ENCODE measurements at regions not wholly inside any gene's neighbourhood (a gene's known extent, or its start where the extent isn't known, plus 50 kb on each side); places are given as distances from the start of the nearest gene placed in this dataset.

DNA sequence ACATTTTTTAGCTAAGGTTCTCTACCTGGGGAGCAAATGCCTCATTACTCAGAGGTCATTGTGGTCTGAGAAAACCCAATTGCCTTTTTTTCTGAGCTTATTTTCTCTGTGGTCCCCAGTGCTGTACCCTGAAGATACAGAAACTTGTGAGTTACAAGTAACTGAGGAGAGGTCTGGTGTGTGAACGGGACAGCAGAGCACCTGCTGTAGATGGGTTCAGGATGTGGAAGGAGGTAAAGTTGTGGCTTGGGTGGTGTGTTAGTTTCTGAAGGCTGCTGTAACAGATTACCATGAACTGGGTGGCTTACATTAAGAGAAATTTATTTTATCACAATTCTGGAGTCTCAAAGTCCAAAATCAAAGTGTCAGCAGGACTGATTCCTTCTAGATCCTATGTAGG is 449.1 kb upstream of the NRP1 start:
- TF ChIP-seq POLR2A (IDR thresholded peaks at IDR 0.05), result no peak
- TF ChIP-seq, protein P1, sequence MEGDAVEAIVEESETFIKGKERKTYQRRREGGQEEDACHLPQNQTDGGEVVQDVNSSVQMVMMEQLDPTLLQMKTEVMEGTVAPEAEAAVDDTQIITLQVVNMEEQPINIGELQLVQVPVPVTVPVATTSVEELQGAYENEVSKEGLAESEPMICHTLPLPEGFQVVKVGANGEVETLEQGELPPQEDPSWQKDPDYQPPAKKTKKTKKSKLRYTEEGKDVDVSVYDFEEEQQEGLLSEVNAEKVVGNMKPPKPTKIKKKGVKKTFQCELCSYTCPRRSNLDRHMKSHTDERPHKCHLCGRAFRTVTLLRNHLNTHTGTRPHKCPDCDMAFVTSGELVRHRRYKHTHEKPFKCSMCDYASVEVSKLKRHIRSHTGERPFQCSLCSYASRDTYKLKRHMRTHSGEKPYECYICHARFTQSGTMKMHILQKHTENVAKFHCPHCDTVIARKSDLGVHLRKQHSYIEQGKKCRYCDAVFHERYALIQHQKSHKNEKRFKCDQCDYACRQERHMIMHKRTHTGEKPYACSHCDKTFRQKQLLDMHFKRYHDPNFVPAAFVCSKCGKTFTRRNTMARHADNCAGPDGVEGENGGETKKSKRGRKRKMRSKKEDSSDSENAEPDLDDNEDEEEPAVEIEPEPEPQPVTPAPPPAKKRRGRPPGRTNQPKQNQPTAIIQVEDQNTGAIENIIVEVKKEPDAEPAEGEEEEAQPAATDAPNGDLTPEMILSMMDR (IDR thresholded peaks at IDR 0.05), result no peak
- no peak for TF ChIP-seq EP300 (IDR thresholded peaks at IDR 0.05; ENCODE audit: low read depth)
- TF ChIP-seq POLR2AphosphoS5 (IDR thresholded peaks at IDR 0.05), result no peak
